ENCODE measurements at regions not wholly inside any gene's neighbourhood (a gene's known extent, or its start where the extent isn't known, plus 50 kb on each side); places are given as distances from the start of the nearest gene placed in this dataset.

- TF ChIP-seq ZNF318 (IDR thresholded peaks at IDR 0.05; ENCODE audit: borderline replicate concordance in 1 of 2, low read depth in 1 of 2), result no peak
- TF ChIP-seq ZNF696 (CRISPR knock-in tag; conservative IDR thresholded peaks at IDR 0.05), result no peak
- no peak for TF ChIP-seq ZNF511 (CRISPR knock-in tag; IDR thresholded peaks at IDR 0.05)
These were observed 165.7 kb upstream of the IRX1 start (continued) for GRCh38 chr5:3429962-3430361.
